NCI-H1694 treated with DMSO at 0.1 percent for 48 hours (cell line): ENCODE measurements at regions not wholly inside any gene's neighbourhood (a gene's known extent, or its start where the extent isn't known, plus 50 kb on each side); places are given as distances from the start of the nearest gene placed in this dataset.
"Not testable (repeated sequence)": the region's sequence is repeated elsewhere in the genome, so short reads cannot be mapped to it uniquely, and the experiment has no call there.

Source experiments
- DNase-seq: peaks from one replicate; lab custom pipeline; 2025; lab: John Stamatoyannopoulos, UW

GRCh38 chr10:65275296-65275695 is 1650.5 kb upstream of the LRRTM3 start:
- no peak for DNase-seq

- no peak for DNase-seq
Measured at GRCh38 chr10:65284495-65285041, 1641.3 kb upstream of the LRRTM3 start.

DNA sequence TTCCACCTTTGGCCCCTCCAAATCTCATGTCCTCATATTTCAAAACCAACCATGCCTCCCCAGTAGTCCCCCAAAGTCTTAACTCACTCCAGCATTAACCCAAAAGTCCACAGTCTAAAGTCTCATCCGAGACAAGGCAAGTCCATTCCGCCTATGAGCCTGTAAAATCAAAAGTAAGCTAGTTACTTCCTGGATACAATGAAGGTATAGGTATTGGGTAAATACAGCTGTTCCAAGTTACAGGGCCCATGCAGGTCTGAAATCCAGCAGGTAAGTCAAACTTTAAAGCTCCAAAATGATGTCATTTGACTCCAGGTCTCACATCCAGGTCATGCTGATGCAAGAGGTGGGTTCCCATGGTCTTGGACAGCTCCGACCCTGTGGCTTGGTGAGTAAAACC is 1640.1 kb upstream of the LRRTM3 start:
- DNase-seq: not testable (repeated sequence)

DNA sequence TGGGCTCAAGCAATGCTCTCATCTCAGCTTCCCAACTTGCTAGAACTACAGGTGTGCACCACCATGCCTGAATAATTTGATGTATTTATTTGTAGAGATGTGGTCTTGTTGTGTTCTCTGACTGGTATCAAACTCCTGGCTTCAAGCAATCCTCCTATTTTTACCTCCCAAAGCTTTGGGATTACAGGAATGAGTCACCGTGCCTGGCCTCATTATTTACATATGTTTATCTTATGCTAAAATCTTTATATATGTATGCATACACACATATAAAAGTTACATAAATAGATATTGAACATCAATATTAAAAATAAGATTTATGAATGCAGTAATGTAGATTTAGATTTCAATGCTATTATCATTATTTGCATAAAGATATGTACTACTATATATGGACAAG is 1634.5 kb upstream of the LRRTM3 start:
- DNase-seq: no peak

GRCh38 chr10:65292551-65292950 is 1633.3 kb upstream of the LRRTM3 start:
- DNase-seq: no peak

DNA sequence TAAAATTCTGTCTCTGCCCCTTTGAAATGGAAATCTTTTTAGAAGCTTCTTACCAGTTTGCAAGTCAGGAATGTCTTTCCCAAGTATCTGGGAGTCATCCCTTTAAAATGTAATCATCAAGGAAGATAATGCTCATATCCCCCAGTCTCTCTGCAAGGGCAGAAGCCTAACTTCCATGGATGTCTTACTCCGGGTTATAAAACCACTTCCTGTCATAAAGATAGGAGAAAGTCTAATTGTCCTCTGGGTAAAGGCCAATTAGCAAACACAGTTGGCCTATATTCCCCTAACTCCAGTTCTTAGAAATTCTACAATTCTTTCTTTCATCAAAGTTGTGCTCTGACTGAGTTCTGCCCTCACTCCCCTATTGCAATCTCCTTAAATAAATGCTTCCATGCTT is 1631.5 kb upstream of the LRRTM3 start:
- no peak for DNase-seq

GRCh38 chr10:65301181-65301580 is 1624.7 kb upstream of the LRRTM3 start:
- DNase-seq: no peak

GRCh38 chr10:65306201-65306600 is 1619.6 kb upstream of the LRRTM3 start:
- no peak for DNase-seq

DNA sequence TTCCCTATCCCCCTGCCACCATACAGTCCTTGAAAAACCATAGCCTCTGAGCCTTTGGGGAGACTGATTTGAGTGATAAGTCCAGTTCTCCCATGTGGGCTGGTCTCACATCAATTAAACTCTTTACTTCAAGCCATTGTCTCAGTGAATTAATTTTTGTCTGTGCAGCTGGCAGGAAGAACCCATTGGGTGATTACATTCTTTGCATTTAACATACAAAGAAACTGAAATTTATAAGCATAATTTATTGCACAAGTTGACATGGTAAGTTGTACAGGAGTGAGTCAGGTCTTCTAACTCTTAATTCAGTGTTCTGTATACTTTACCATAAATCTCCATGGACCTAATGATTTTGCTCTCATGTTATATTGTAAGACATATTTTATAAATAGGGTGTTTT is 1613.0 kb upstream of the LRRTM3 start:
- no peak for DNase-seq

DNA sequence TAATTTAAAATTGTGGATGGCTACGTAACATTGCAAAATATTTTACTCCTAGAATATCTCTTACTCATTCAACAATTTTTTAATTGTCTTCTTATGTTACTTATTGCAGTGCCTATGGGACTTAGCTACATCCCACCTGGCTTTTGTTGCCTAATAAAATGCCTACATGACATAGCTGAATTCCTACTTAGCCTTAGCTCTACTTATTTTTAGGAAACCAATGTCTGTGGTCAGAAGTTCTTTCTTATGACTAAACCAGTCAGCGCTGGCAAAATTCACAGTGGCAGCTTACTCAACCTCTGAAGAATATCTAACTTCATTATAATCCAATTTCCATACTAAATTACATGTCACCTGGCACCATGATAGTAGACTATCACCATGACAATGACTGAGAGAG is 1612.4 kb upstream of the LRRTM3 start:
- DNase-seq: no peak

- no peak for DNase-seq
Measured at GRCh38 chr10:65314253-65314652, 1611.6 kb upstream of the LRRTM3 start.

- no peak for DNase-seq
Measured at GRCh38 chr10:65319493-65319892, 1606.3 kb upstream of the LRRTM3 start.

GRCh38 chr10:65320236-65321026 is 1605.4 kb upstream of the LRRTM3 start:
- DNase-seq: no peak

DNA sequence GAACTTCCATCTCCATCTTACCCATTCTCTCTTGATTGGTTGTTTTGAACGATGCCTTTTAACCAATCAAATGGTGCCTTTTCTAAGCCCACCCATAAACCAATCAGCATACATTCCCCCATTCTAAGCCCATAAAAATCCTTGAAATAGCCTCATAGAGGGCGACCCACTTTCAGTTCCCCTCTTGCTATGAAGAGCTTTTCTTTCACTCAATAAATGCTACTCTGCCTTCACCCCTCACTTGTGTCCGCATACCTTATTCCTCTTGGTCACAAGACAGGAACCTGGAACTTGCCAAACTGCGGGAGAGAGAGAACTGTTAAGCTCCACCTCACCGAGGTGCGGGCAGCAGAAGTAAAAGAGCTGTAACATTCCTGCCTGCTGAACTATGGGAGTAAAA is 1602.0 kb upstream of the LRRTM3 start:
- DNase-seq: no peak

DNA sequence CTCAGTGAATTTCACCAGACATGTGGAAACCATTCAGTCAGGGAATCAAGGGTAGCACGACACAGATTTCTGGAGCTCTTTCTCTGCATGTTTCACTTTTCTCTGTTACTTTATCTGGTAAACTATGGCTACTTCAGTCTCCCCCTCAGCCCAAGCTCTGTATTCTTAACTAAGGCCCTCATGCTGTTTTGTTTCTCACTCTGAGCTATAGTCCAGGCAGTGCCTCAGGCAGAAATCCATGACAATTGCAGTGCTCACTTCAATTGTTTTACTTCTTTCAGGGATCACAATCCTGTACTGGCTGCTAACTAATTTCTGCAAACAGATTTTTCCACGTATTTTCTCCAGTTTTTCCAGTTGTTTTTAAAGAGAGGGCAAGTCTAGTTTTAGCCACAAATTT is 1599.9 kb upstream of the LRRTM3 start:
- DNase-seq: no peak

GRCh38 chr10:65328486-65328885 is 1597.3 kb upstream of the LRRTM3 start:
- no peak for DNase-seq

GRCh38 chr10:65335311-65335710 is 1590.5 kb upstream of the LRRTM3 start:
- DNase-seq: no peak

GRCh38 chr10:65340340-65340739 is 1585.5 kb upstream of the LRRTM3 start:
- DNase-seq: no peak

DNA sequence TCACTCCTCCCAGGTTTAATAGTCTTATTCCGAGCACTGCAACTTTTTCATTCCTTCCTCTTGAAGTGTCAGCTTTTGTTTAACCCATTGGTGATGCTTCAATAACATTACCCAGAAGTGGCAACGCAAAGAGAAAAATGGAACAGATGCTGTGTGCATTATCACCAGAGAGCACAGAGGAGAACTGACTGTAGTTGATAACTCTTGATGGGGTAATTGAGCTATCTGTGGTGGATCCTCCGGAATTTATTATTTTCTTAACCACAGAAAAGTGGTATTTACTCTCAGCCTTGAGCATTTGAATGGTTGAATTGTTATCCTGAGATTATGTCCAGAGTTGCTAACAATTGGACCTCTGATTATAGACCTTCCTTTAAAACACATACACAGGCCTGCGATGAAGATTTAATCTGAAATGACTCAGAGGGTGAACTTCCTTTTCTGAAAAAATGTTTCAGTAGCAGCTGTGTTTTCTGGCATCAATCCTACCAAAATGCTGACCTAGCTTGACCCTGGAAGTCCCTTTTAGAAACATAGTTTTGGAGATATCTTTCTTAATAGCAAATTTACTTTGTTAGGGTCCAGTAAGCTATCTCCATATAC is 1584.4 kb upstream of the LRRTM3 start:
- no peak for DNase-seq

GRCh38 chr10:65342245-65342644 is 1583.6 kb upstream of the LRRTM3 start:
- no peak for DNase-seq

DNA sequence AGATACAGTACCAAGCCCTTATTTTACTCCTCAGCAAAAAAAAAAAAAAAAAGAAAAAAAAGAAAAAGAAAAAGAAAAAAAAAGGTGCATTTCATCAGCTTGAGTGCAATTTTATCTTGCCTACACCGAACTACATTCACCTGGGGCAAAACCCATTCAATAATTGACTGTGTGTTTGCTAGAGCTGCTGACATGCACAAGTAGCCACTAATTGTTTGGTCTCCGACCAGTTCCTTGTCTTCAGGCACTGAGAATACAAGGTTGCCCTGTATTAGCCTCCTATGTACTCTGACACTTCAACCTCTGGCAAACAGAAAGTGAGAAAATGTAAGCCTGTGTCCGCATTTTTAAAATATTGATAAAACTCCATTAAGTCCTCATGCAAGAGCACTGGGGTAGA is 1579.4 kb upstream of the LRRTM3 start:
- no peak for DNase-seq

- DNase-seq: no peak
Measured at GRCh38 chr10:65348637-65349036, 1577.2 kb upstream of the LRRTM3 start.

DNA sequence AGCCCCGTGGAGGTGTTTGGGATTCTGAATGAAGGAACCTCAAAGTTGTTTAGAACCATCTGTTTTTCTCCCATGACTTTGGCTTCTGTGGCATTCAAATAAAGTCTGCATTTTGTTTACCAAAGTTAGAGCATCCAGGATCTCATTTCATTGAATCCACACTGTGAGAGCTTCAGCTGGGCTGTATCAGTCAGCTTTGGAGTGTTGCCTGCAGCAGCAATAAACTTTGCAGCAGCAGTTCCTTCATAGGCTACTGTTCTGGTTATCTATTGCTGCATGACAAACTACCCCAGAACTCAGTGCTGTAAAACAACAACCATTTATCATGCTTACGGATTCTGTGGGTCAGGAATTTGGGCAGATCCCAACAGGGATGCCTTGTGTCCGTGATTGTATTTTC is 1575.2 kb upstream of the LRRTM3 start:
- DNase-seq: no peak
